ENCODE measurements at regions not wholly inside any gene's neighbourhood (a gene's known extent, or its start where the extent isn't known, plus 50 kb on each side); places are given as distances from the start of the nearest gene placed in this dataset.

DNA sequence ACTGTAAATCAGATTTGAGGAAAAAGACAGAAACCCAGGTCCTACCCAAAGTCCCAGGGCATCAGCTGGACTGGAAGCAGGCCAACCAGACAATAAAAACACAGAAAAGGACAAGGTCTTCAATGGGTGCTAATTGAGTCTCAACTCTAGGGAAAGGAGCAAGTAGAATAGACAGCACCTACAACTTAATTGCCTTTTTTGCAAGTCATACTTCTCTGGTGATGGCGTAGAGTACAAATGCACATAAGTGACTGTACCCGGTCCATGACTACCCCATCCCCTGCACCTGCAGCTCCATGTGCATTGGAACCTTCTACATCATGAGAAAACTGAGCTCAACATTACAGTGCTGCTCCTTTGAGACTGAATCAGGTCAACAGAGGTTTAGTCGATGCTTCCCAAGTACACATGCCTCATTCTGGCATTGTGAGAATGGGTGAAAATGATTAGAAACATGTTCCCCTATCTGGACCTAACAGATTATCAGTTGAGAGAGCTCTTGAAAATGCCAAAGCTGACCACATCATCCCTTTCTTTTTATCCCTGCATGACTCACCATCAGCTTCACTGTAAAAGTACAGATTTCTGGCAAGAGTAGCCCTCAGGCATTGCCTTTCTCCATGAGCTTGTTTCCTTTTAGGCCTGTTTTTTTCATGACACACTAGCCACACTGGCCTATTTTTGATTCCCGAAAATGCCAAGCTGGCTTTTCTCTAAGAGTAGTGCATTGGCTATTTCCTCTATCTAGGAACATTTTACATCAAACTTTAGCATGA is 298.3 kb downstream of the HS3ST1 start:
- TF ChIP-seq, protein P1, sequence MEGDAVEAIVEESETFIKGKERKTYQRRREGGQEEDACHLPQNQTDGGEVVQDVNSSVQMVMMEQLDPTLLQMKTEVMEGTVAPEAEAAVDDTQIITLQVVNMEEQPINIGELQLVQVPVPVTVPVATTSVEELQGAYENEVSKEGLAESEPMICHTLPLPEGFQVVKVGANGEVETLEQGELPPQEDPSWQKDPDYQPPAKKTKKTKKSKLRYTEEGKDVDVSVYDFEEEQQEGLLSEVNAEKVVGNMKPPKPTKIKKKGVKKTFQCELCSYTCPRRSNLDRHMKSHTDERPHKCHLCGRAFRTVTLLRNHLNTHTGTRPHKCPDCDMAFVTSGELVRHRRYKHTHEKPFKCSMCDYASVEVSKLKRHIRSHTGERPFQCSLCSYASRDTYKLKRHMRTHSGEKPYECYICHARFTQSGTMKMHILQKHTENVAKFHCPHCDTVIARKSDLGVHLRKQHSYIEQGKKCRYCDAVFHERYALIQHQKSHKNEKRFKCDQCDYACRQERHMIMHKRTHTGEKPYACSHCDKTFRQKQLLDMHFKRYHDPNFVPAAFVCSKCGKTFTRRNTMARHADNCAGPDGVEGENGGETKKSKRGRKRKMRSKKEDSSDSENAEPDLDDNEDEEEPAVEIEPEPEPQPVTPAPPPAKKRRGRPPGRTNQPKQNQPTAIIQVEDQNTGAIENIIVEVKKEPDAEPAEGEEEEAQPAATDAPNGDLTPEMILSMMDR (IDR thresholded peaks at IDR 0.05; ENCODE audit: low read depth, low read length, missing control alignments) = no peak
- no peak for DNase-seq (ENCODE audit: low read depth)
- H3K4me3 ChIP-seq (ENCODE audit: low read depth, low read length) = no peak overlapping the region

DNA sequence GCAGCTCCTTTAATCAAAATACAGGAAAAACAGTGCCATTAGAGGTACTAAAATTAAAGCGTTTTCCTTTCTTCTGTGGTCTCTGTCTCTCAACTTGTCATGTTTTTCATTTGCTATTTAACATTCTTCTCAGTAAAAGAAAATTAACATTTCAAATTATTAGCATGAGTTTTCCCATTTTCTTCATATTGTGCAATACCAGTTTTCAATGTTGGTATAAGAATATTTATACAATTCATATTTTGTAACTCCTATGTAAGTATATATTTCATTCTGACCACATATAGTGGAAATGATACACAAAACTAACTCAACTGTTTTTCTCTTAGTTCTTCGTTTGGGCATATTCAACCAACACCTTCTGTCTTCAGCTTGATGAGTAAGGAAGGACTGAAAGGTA is 308.3 kb downstream of the HS3ST1 start:
- no peak for DNase-seq (ENCODE audit: low read depth)
- H3K4me3 ChIP-seq (ENCODE audit: low read depth, low read length) = no peak overlapping the region
- TF ChIP-seq, protein P1 (IDR thresholded peaks at IDR 0.05; ENCODE audit: low read depth, low read length, missing control alignments) = no peak

DNA sequence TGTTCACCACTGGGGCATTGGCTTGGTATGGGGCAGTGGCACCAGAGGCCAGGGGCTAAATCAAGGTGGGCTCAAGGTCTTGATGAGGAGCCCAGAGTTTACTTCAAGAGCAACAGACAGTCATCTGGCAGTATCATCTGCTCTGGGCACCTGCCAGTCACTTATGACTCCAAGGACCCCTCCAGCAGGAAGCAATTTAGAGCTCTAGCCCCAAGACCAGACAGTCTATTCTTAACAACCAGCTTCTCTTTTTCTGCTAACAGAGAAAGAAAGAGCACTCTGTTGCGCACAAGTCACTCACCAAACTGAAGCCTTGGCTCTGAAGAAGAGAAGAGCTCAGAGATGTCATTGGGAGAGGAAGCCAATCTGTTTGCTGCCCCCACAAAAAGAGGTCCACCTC is 309.2 kb downstream of the HS3ST1 start:
- H3K4me3 ChIP-seq (ENCODE audit: low read depth, low read length) = no peak overlapping the region

DNA sequence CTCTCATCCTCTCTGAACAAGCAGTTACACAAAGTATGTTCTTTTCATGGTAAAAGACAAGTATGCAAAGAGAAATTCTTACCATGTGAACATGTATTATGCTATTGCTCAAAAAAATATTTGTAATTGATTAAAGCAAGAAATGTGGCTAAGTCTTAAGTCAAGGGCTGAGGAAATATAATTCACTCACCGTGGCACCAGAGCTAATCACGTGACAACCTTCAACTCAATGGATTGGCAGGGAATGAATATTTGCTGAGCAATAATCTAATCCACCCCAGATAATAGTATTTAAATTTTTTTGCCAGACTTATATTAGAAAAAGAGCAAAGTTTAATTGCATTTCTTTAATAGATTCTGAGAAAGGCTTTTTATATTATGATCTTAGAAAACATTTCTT is 310.2 kb downstream of the HS3ST1 start:
- no peak for DNase-seq (ENCODE audit: low read depth)
- H3K4me3 ChIP-seq (ENCODE audit: low read depth, low read length) = no peak overlapping the region
- TF ChIP-seq, protein P1 (IDR thresholded peaks at IDR 0.05; ENCODE audit: low read depth, low read length, missing control alignments) = no peak

More for the DNA sequence above, 309.2 kb downstream of the HS3ST1 start:
- TF ChIP-seq, protein P1 (IDR thresholded peaks at IDR 0.05; ENCODE audit: low read depth, low read length, missing control alignments) = no peak
- DNase-seq (ENCODE audit: low read depth) = no peak

DNA sequence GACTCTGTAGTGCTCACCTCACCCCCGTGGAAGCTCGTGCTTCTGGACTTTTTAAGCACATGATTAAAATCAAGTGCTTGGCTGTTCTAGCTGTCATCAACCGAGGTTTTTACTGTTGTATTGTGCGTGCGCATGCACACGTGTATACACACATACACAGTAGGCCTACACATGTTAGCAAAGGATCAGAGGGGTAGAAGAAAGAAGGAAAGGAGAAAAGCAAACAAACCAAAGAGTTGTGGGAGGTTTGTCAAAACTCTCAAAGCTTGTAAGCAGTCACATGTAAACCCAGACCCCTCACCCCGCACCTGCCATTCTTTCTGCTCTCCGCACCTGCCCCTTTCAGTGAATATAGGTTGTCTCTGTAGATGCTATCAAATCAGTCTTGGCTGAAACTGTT is 311.8 kb downstream of the HS3ST1 start:
- no peak overlapping the region for H3K4me3 ChIP-seq (ENCODE audit: low read depth, low read length)
- TF ChIP-seq, protein P1 (IDR thresholded peaks at IDR 0.05; ENCODE audit: low read depth, low read length, missing control alignments) = no peak
- DNase-seq (ENCODE audit: low read depth) = no peak

DNA sequence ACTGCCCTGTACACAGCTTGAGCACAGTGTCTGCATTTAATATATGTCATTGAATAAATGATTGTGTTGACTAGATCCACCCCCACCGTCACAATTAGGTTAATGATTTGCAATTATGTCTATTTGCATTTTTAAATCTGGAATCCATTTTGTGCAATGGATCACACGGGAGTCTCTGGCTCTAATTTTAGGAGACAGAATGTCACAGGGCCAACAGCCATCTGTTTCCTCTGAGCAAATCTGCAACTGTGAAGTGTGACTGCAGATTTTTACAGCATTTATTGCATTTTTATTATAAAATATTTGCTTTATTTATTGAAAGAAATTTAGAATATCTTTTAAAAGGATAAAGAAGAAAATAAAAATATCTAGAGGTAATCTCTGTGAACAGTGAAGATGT is 316.8 kb downstream of the HS3ST1 start:
- no peak for DNase-seq (ENCODE audit: low read depth)
- TF ChIP-seq, protein P1 (IDR thresholded peaks at IDR 0.05; ENCODE audit: low read depth, low read length, missing control alignments) = no peak
- no peak overlapping the region for H3K4me3 ChIP-seq (ENCODE audit: low read depth, low read length)

DNA sequence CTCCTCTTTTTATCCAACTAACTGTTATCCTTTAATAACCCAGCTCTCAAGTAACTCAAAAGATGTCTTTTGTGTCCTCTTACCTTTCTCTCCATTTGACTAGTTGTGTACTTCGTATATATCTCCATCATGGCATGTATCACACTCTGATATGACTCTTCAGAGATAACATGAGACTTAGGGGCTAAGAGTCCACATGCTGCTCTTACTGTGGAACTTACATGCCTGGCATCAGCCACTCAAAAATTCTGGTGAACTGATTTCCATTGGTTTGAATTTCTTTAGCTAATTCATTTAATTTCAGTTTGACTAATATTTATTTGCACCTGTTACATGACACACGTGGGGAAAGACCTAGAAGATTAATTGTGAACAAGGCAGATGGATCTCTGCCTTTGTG is 317.3 kb downstream of the HS3ST1 start:
- H3K4me3 ChIP-seq (ENCODE audit: low read depth, low read length) = no peak overlapping the region
- TF ChIP-seq, protein P1 (IDR thresholded peaks at IDR 0.05; ENCODE audit: low read depth, low read length, missing control alignments) = no peak
- DNase-seq (ENCODE audit: low read depth) = no peak
